Glomerular visceral epithelial cell (primary cell): ENCODE measurements at regions not wholly inside any gene's neighbourhood (a gene's known extent, or its start where the extent isn't known, plus 50 kb on each side); places are given as distances from the start of the nearest gene placed in this dataset.
A peak's percentile ranks its signal among the peaks of the same experiment; 100 is the strongest.

Experiments
- DNase-seq: peaks from one replicate; pipeline ENCODE4 v3.0.0-alpha.2; 2016; ENCODE audit errors: extremely low spot score

- DNase-seq = peak; percentile 13
These were observed 252.4 kb upstream of the KAZN start for GRCh38 chr1:14345946-14346550.

DNA sequence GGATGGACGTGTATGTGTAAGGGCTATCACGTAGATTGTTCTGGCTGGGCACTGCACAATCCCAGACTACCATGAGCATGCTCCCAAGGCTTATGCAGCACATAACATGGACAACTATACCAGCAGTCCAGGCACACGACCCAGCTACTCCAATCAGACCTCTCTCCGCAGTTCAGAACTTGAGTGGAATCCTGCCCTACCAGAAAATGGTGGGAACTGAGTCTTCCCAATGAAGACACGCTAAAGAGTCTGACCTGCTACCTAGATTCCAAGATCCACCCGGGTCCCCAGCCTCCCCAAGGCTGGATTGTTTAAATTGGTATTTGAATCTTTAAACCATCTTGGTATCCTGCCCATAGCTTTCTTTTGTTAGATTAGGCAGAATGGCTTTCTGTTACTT, 251.3 kb upstream of the KAZN start:
- no peak for DNase-seq

- no peak for DNase-seq
These were observed 250.7 kb upstream of the KAZN start for GRCh38 chr1:14347776-14348175.

DNA sequence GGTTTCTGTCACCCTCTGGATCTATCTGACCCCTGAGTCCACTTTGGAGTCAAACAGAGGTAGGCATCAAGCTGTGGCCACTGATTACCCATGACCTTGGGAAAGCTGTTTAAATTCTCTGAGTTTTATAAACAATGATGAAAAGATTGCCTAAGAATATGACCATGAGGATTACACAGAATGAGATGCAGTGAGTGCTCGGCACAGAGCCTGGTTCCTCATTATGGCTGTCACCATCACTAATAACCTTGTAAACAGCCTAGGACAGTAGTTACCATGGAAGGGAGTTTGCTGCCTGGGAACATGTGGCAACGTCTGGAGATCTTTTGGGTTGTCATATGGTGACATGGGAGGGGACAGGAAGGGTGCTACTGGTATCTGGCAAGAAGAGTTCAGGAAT, 248.3 kb upstream of the KAZN start:
- DNase-seq = no peak

- no peak for DNase-seq
These were observed 245.6 kb upstream of the KAZN start for GRCh38 chr1:14352897-14353296.

- peak; percentile 16 for DNase-seq
These were observed 237.5 kb upstream of the KAZN start for GRCh38 chr1:14361005-14361404.

- DNase-seq = no peak
These were observed 236.2 kb upstream of the KAZN start for GRCh38 chr1:14362331-14362730.

GRCh38 chr1:14363036-14363590, 235.4 kb upstream of the KAZN start:
- DNase-seq = no peak

DNA sequence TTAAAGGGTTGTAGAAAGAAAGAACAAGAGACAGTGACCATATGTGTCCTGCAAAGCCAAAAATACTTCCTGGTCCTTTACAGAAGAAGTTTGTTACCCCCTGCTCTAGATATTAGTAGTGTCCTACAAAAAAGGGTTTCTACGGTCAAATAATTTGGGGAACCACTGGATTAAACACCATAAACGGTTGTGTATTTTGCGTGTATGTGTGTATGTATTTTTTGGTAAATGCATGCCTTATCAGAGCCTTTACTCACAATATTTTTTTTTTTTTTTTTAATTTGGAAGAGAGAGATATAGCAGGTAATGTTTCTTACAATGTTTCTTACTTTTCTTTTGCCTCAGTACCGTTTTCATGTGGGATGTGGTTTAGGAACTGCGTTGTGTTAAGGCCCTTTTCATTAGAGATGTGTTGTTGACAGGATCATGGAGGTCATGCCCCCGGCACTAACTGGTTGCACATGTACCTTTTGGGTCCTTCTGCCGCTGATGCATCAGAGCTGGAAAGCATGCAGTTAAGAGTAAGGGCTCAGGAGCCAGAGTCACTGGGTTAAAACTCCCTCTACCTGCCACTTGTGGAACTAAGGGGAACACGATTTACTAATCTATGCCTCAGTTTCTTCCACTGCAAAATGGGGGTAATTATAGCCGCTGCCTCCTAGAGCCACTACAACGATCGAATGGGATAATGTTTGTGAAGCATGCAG, 234.6 kb upstream of the KAZN start:
- no peak for DNase-seq

DNA sequence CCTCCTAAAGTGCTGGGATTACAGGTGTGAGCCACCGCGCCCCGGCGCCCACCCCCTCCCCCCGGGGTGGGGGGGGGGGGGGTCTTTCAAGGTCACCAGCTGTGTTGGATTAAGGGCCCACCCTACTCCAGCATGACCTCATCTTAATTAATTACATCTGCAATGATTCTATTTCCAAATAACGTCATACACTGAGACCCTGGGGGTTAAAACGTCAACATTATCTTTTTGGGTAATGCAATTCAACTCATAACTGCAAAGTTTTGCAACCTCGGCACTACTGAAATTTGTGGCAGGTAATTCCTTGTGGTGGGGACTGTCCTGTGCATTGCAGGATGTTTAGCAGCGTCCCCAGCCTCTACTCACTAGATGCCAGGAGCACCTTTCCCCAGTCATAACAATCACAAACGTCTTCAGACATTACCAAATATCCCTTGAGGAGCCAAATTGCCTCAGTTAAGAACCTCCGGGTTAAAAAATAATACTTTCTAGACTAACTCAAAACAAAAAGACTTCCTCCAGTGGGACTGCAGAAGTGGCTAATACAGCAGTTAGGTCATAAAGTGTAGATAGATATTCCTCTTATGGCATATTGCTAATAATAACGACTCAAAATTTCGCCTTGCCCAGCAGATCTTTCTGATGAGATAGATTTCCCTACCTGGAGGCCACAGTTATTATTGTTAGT, 233.0 kb upstream of the KAZN start:
- DNase-seq = no peak

GRCh38 chr1:14366091-14367018, 232.1 kb upstream of the KAZN start:
- DNase-seq = peak; percentile 11

DNA sequence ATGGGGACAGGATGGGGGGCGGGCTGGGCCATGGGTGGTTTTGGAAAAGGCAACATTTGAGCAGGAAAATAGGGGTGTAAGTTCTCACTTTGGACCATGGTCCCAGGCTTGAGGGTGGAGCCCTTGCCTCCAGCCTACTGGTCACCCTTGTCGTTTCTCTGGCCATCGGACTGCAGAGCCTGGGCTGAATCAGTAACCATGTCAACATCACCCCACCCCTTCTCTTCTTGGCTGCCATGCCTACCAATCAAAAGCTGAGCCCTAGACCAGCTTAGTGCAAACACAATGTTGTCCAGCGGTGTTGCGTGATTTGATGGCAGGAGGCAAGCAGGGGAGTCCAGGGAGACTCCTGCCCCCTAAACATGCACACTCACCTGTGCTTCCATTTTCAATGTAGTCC, 231.0 kb upstream of the KAZN start:
- no peak for DNase-seq

GRCh38 chr1:14369526-14370213, 228.8 kb upstream of the KAZN start:
- peak; percentile 13 for DNase-seq

DNA sequence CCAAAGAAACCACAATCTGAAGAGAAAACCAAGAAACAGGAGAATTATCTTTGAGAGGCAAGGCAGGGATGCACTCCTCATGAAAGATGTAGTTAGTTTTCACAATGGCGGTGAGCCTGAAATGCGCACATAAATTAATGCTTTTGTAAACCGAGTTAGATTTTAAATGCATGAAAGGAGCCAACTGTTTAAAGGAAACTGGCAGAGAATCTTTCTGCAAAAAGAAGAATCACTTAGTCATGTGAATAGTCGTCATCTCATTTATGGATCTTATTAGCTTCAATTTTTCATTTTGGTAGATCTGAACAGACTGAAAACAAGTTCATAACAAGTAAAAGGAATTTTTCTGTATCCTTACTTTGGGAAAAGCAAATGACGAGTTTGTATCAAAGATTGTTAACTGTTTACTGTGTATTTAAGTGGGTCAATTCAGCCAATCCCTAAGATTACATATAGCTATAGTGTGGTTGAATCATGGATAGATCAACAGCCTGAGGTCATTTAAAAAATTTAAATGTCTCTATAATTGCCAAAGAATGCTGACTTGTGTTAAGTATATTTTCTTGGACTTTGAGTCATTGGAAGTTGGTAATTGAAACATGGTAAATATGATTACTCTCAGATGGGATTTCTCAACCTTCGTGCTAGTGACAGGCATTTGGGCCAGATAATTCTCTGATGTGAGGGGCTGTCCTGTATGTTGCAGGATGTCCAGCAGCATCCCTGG, 226.6 kb upstream of the KAZN start:
- DNase-seq = no peak

DNA sequence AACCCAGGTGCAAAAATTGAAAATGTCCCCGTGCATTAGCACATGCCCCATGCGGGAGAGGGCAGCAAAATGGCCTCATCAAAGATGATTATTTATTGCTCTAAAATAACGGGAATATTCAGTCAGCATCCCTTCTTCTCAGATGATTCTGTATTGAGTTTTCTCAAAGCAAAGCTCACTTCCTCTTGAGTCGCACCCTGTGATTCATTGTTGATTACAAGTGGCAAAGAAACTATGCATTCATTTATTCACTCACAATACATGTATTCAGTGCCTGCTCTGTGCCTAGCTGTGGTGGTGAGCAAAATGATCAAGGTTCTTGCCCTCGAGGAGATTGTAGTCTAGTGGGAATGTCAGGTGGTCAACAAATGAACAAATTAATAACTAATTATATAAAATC, 226.0 kb upstream of the KAZN start:
- no peak for DNase-seq

- no peak for DNase-seq
These were observed 225.3 kb upstream of the KAZN start for GRCh38 chr1:14373081-14373758.

DNA sequence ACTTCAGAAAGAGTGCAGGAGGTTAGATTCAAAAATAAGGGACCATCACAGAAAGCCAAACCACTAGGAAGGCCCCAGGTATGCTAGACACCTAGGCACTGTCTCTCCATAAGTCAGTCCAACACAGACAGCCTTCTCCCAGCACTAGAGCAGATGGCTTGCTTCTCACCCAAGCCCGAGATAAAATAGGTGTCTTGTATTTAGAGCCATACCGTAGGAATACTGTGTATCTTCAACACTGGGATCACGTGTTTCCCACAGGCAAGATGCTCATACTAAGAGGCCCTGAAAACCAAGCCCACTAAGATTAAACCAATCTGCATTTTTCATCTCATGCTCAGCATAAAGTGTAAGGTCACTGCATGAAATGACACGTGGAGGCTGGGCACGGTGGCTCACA, 223.3 kb upstream of the KAZN start:
- DNase-seq = no peak

DNA sequence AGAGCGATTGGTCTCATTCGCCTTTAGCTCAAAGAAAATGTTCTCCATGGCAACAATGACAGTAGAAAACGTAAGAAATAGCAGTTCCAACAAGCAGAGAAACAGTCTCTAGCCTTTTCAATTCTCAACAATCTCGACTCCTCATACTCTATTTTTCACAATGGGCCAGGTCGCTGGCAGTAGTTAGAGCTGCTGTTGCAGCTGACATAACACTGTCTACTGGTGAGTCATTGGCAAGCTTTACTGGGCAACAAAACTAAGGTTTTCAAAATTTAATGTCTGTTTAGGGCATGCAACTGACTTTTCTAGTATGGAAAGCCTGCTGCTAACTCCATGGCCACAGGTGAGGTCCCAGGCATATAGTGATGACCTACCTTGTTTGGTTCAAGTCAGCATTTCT, 221.1 kb upstream of the KAZN start:
- no peak for DNase-seq

DNA sequence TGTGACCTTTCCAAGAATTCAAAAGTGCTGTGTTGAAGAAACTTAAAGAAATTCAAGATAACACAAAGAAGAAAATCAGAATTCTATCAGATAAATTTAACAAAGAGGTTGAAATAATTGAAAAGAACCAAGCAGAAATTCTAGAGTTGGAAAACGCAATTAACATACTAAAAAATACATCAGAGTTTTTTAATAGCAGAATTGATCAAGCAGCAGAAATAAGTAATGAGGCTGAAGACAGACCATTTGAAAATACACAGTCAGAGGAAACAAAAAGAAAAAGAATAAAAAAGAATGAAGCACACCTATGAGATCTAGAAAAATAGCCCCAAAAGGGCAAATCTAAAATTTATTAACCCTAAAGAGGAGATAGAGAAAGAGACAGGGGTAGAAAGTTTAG, 218.1 kb upstream of the KAZN start:
- no peak for DNase-seq

GRCh38 chr1:14390816-14391215, 207.7 kb upstream of the KAZN start:
- DNase-seq = no peak
